ENCODE measurements at regions not wholly inside any gene's neighbourhood (a gene's known extent, or its start where the extent isn't known, plus 50 kb on each side); places are given as distances from the start of the nearest gene placed in this dataset.
A peak's percentile ranks its signal among the peaks of the same experiment; 100 is the strongest.

DNA sequence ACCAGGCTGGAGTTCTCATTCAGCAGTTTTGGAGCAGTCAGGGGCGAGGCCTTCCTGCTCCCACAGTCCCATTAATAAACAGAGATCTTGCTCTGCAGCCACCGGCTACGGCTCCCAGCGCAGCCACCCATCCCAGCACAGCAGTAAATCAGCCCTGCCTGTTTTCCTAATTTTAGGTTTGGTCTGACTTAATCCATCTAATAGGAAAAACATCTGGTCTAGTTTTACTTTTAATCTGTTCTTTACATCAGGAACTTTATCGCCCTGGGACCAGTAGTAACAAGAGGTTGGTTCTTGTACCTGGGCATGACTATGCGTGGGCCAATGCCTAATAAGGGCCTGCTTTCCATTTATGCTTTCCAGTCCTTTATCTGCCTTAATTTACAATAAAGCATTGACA, 264.0 kb upstream of the DPH6 start:
- H3K18ac ChIP-seq (ENCODE audit: low read depth in 1 of 2, low read length in 2 of 2), result no peak overlapping the region
- H3K79me1 ChIP-seq (replicated peaks; ENCODE audit: low read length, poor library complexity, severe bottlenecking), result no peaks in the 10 kb centered on the region
- no peak overlapping the region for H3K4ac ChIP-seq (ENCODE audit: low read depth in 1 of 2, low read length in 2 of 2)
- DNase-seq, result no peak
- H3K23ac ChIP-seq (ENCODE audit: low read length in 2 of 2), result no peak overlapping the region
- H2AFZ ChIP-seq (ENCODE audit: low read depth, low read length), result no peak overlapping the region
- H3K4me2 ChIP-seq (ENCODE audit: low read length, poor library complexity, severe bottlenecking), result no peak overlapping the region
- 96% methylated on average over 3 of the region's 6 CpGs for WGBS
- no peaks in the 10 kb centered on the region for H3K36me3 ChIP-seq (ENCODE audit: control insufficient read depth in 1 of 2, insufficient read depth in 2 of 2, low read depth in 1 of 2, low read length in 2 of 2)
- no peaks in the 10 kb centered on the region for H3K9me3 ChIP-seq (ENCODE audit: control insufficient read depth, low read length)
- H4K8ac ChIP-seq (ENCODE audit: low read length), result no peak overlapping the region
- H2BK12ac ChIP-seq (ENCODE audit: low read length in 2 of 2), result no peak overlapping the region
- H3K27me3 ChIP-seq (ENCODE audit: control insufficient read depth in 1 of 2, insufficient read depth in 1 of 2, low read length in 2 of 2), result no peaks in the 10 kb centered on the region
- no peak overlapping the region for H2BK5ac ChIP-seq (ENCODE audit: low read depth, low read length, poor library complexity, severe bottlenecking)
- H2BK120ac ChIP-seq (ENCODE audit: low read depth, low read length), result no peak overlapping the region
- no peaks in the 10 kb centered on the region for H3K4me1 ChIP-seq (ENCODE audit: control insufficient read depth, insufficient read depth, low read depth, low read length)
- no peak overlapping the region for H4K91ac ChIP-seq (ENCODE audit: low read length)
- no peak overlapping the region for H2BK15ac ChIP-seq (ENCODE audit: low read depth, poor library complexity, severe bottlenecking)
- H3K9ac ChIP-seq (ENCODE audit: low read length), result no peak overlapping the region
- H3K14ac ChIP-seq (ENCODE audit: low read length in 2 of 2), result no peak overlapping the region
- no peak overlapping the region for H3K4me3 ChIP-seq (ENCODE audit: insufficient read depth in 1 of 2, low read depth in 1 of 2, low read length in 2 of 2)
- H2AK5ac ChIP-seq (ENCODE audit: low read length, severe bottlenecking), result no peak overlapping the region
- H3K27ac ChIP-seq (ENCODE audit: low read length, poor library complexity, severe bottlenecking), result no peak overlapping the region

DNA sequence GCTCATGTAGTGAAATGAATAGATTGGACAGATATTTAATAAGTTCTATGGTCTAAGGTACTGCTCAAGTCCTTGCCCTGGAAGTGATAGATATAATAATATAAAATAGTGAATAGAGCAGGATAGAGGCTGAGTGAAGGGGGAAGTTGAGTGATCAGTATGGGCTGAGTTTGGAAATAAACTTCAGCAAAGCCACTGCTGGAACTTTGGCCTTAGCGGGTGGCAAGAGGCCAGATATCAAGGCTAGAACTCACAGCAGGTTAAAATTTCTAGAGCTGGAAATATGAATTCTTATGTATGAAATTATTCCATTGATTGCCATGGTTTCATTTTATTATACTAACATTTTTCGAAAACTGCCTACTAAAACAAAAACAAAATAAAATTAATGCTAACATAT, 267.6 kb upstream of the DPH6 start:
- no peak for DNase-seq
- no peak overlapping the region for H2BK5ac ChIP-seq (ENCODE audit: low read depth, low read length, poor library complexity, severe bottlenecking)
- H3K4ac ChIP-seq (ENCODE audit: low read depth in 1 of 2, low read length in 2 of 2), result no peak overlapping the region
- no peak overlapping the region for H2BK120ac ChIP-seq (ENCODE audit: low read depth, low read length)
- no peak overlapping the region for H2BK12ac ChIP-seq (ENCODE audit: low read length in 2 of 2)
- no peaks in the 10 kb centered on the region for H3K4me1 ChIP-seq (ENCODE audit: control insufficient read depth, insufficient read depth, low read depth, low read length)
- no peak overlapping the region for H3K4me3 ChIP-seq (ENCODE audit: insufficient read depth in 1 of 2, low read depth in 1 of 2, low read length in 2 of 2)
- no peak overlapping the region for H3K27ac ChIP-seq (ENCODE audit: low read length, poor library complexity, severe bottlenecking)
- H3K18ac ChIP-seq (ENCODE audit: low read depth in 1 of 2, low read length in 2 of 2), result no peak overlapping the region
- H2BK15ac ChIP-seq (ENCODE audit: low read depth, poor library complexity, severe bottlenecking), result no peak overlapping the region
- H3K14ac ChIP-seq (ENCODE audit: low read length in 2 of 2), result no peak overlapping the region
- no peak overlapping the region for H4K91ac ChIP-seq (ENCODE audit: low read length)
- no peaks in the 10 kb centered on the region for H3K9me3 ChIP-seq (ENCODE audit: control insufficient read depth, low read length)
- H2AFZ ChIP-seq (ENCODE audit: low read depth, low read length), result no peak overlapping the region
- no peak overlapping the region for H3K23ac ChIP-seq (ENCODE audit: low read length in 2 of 2)
- no peak overlapping the region for H4K8ac ChIP-seq (ENCODE audit: low read length)
- H3K4me2 ChIP-seq (ENCODE audit: low read length, poor library complexity, severe bottlenecking), result no peak overlapping the region
- H3K36me3 ChIP-seq (ENCODE audit: control insufficient read depth in 1 of 2, insufficient read depth in 2 of 2, low read depth in 1 of 2, low read length in 2 of 2), result no peaks in the 10 kb centered on the region
- no peak overlapping the region for H2AK5ac ChIP-seq (ENCODE audit: low read length, severe bottlenecking)
- WGBS, result no CpG with 5 or more reads among the region's 2 CpGs
- H3K79me1 ChIP-seq (replicated peaks; ENCODE audit: low read length, poor library complexity, severe bottlenecking), result no peaks in the 10 kb centered on the region
- H3K27me3 ChIP-seq (ENCODE audit: control insufficient read depth in 1 of 2, insufficient read depth in 1 of 2, low read length in 2 of 2), result no peaks in the 10 kb centered on the region
- no peak overlapping the region for H3K9ac ChIP-seq (ENCODE audit: low read length)

DNA sequence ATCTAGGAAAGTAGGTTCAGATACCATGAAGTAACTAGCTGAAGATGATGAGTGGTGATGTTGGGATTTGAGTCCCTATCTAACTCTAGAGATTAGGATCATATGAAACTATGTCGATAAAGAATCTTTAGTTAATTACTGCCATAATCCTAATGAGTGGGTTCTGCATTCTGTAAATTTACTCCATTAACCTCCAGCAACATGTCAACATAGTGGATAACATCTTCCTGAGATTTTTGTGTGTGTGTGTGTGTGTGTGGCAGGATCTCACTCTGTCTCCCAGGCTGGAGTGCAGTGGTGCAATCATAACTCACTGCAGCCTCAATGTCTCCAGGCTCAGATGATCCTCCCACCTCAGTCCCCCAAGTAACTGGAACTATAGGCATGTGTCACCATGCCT, 272.9 kb upstream of the DPH6 start:
- H3K79me1 ChIP-seq (replicated peaks; ENCODE audit: low read length, poor library complexity, severe bottlenecking), result no peaks in the 10 kb centered on the region
- no peak overlapping the region for H3K23ac ChIP-seq (ENCODE audit: low read length in 2 of 2)
- H2BK12ac ChIP-seq (ENCODE audit: low read length in 2 of 2), result no peak overlapping the region
- no peak overlapping the region for H2BK15ac ChIP-seq (ENCODE audit: low read depth, poor library complexity, severe bottlenecking)
- H4K91ac ChIP-seq (ENCODE audit: low read length), result no peak overlapping the region
- no peak overlapping the region for H3K27ac ChIP-seq (ENCODE audit: low read length, poor library complexity, severe bottlenecking)
- H3K18ac ChIP-seq (ENCODE audit: low read depth in 1 of 2, low read length in 2 of 2), result peak overlapping the region in 1 of 2 experiments; percentile 3
- no peaks in the 10 kb centered on the region for H3K36me3 ChIP-seq (ENCODE audit: control insufficient read depth in 1 of 2, insufficient read depth in 2 of 2, low read depth in 1 of 2, low read length in 2 of 2)
- no peak overlapping the region for H3K4me3 ChIP-seq (ENCODE audit: insufficient read depth in 1 of 2, low read depth in 1 of 2, low read length in 2 of 2)
- DNase-seq, result no peak
- no peak overlapping the region for H2AFZ ChIP-seq (ENCODE audit: low read depth, low read length)
- no peaks in the 10 kb centered on the region for H3K27me3 ChIP-seq (ENCODE audit: control insufficient read depth in 1 of 2, insufficient read depth in 1 of 2, low read length in 2 of 2)
- no peak overlapping the region for H4K8ac ChIP-seq (ENCODE audit: low read length)
- no peak overlapping the region for H3K9ac ChIP-seq (ENCODE audit: low read length)
- no peak overlapping the region for H3K4ac ChIP-seq (ENCODE audit: low read depth in 1 of 2, low read length in 2 of 2)
- no peak overlapping the region for H2BK5ac ChIP-seq (ENCODE audit: low read depth, low read length, poor library complexity, severe bottlenecking)
- WGBS, result no CpG with 5 or more reads among the region's 1 CpG
- no peaks in the 10 kb centered on the region for H3K4me1 ChIP-seq (ENCODE audit: control insufficient read depth, insufficient read depth, low read depth, low read length)
- H2BK120ac ChIP-seq (ENCODE audit: low read depth, low read length), result no peak overlapping the region
- H3K14ac ChIP-seq (ENCODE audit: low read length in 2 of 2), result no peak overlapping the region
- H2AK5ac ChIP-seq (ENCODE audit: low read length, severe bottlenecking), result no peak overlapping the region
- no peaks in the 10 kb centered on the region for H3K9me3 ChIP-seq (ENCODE audit: control insufficient read depth, low read length)
- H3K4me2 ChIP-seq (ENCODE audit: low read length, poor library complexity, severe bottlenecking), result no peak overlapping the region

DNA sequence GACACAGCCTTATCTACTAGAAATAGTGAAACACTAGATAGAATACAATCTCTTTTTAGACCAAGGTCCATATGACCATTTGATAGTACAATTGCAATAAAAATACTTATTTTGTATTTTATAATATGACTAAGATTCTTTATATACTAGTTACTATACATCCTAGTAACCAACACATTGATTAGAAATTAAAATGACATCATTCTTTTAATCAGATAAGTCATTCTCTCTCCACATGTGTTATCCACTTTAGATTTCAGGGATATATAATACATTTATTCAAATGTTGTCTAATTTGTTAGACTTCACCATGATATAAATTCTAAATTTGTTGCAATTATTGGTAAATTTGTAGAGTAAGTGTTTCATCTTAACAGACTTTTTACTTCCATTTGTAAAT, 276.2 kb upstream of the DPH6 start:
- no peak overlapping the region for H3K23ac ChIP-seq (ENCODE audit: low read length in 2 of 2)
- DNase-seq, result no peak
- H3K27ac ChIP-seq (ENCODE audit: low read length, poor library complexity, severe bottlenecking), result no peak overlapping the region
- no peaks in the 10 kb centered on the region for H3K9me3 ChIP-seq (ENCODE audit: control insufficient read depth, low read length)
- no peak overlapping the region for H3K4me3 ChIP-seq (ENCODE audit: insufficient read depth in 1 of 2, low read depth in 1 of 2, low read length in 2 of 2)
- H3K4me2 ChIP-seq (ENCODE audit: low read length, poor library complexity, severe bottlenecking), result no peak overlapping the region
- H3K14ac ChIP-seq (ENCODE audit: low read length in 2 of 2), result no peak overlapping the region
- no peaks in the 10 kb centered on the region for H3K36me3 ChIP-seq (ENCODE audit: control insufficient read depth in 1 of 2, insufficient read depth in 2 of 2, low read depth in 1 of 2, low read length in 2 of 2)
- H3K27me3 ChIP-seq (ENCODE audit: control insufficient read depth in 1 of 2, insufficient read depth in 1 of 2, low read length in 2 of 2), result no peaks in the 10 kb centered on the region
- H2BK5ac ChIP-seq (ENCODE audit: low read depth, low read length, poor library complexity, severe bottlenecking), result no peak overlapping the region
- H2AFZ ChIP-seq (ENCODE audit: low read depth, low read length), result no peak overlapping the region
- H3K79me1 ChIP-seq (replicated peaks; ENCODE audit: low read length, poor library complexity, severe bottlenecking), result no peaks in the 10 kb centered on the region
- H4K91ac ChIP-seq (ENCODE audit: low read length), result no peak overlapping the region
- no peaks in the 10 kb centered on the region for H3K4me1 ChIP-seq (ENCODE audit: control insufficient read depth, insufficient read depth, low read depth, low read length)
- H2BK12ac ChIP-seq (ENCODE audit: low read length in 2 of 2), result no peak overlapping the region
- H3K9ac ChIP-seq (ENCODE audit: low read length), result no peak overlapping the region
- no peak overlapping the region for H2BK120ac ChIP-seq (ENCODE audit: low read depth, low read length)
- H2BK15ac ChIP-seq (ENCODE audit: low read depth, poor library complexity, severe bottlenecking), result no peak overlapping the region
- H3K4ac ChIP-seq (ENCODE audit: low read depth in 1 of 2, low read length in 2 of 2), result no peak overlapping the region
- no peak overlapping the region for H4K8ac ChIP-seq (ENCODE audit: low read length)
- no peak overlapping the region for H3K18ac ChIP-seq (ENCODE audit: low read depth in 1 of 2, low read length in 2 of 2)
- no peak overlapping the region for H2AK5ac ChIP-seq (ENCODE audit: low read length, severe bottlenecking)
